ENCODE measurements at regions not wholly inside any gene's neighbourhood (a gene's known extent, or its start where the extent isn't known, plus 50 kb on each side); places are given as distances from the start of the nearest gene placed in this dataset.

- DNase-seq (ENCODE audit: low read depth) = no peak
Measured at GRCh38 chr10:128701381-128701780, 575.2 kb upstream of the MKI67 start.

- no peak for DNase-seq (ENCODE audit: low read depth)
Measured at GRCh38 chr10:128701837-128702236, 575.6 kb upstream of the MKI67 start.

GRCh38 chr10:128704716-128705115 lies 578.5 kb upstream of the MKI67 start:
- no peak for DNase-seq (ENCODE audit: low read depth)

GRCh38 chr10:128708182-128708581 lies 582.0 kb upstream of the MKI67 start:
- DNase-seq (ENCODE audit: low read depth) = no peak

GRCh38 chr10:128709686-128710085 lies 583.5 kb upstream of the MKI67 start:
- no peak for DNase-seq (ENCODE audit: low read depth)

- no peak for DNase-seq (ENCODE audit: low read depth)
Measured at GRCh38 chr10:128710098-128710797, 584.0 kb upstream of the MKI67 start.

GRCh38 chr10:128710798-128711183 lies 584.6 kb upstream of the MKI67 start:
- no peak for DNase-seq (ENCODE audit: low read depth)

- no peak for DNase-seq (ENCODE audit: low read depth)
Measured at GRCh38 chr10:128711806-128712205, 585.6 kb upstream of the MKI67 start.

- DNase-seq (ENCODE audit: low read depth) = no peak
Measured at GRCh38 chr10:128712661-128713400, 586.6 kb upstream of the MKI67 start.

- DNase-seq (ENCODE audit: low read depth) = no peak
Measured at GRCh38 chr10:128713471-128713870, 587.2 kb upstream of the MKI67 start.

GRCh38 chr10:128713874-128714570 lies 587.8 kb upstream of the MKI67 start:
- DNase-seq (ENCODE audit: low read depth) = no peak

GRCh38 chr10:128714644-128715415 lies 588.6 kb upstream of the MKI67 start:
- no peak for DNase-seq (ENCODE audit: low read depth)

- no peak for DNase-seq (ENCODE audit: low read depth)
Measured at GRCh38 chr10:128716181-128716580, 590.0 kb upstream of the MKI67 start.

- DNase-seq (ENCODE audit: low read depth) = no peak
Measured at GRCh38 chr10:128721963-128722445, 595.8 kb upstream of the MKI67 start.

GRCh38 chr10:128722947-128723346 lies 596.7 kb upstream of the MKI67 start:
- no peak for DNase-seq (ENCODE audit: low read depth)

GRCh38 chr10:128723631-128724205 lies 597.5 kb upstream of the MKI67 start:
- no peak for DNase-seq (ENCODE audit: low read depth)

- no peak for DNase-seq (ENCODE audit: low read depth)
Measured at GRCh38 chr10:128725531-128725930, 599.3 kb upstream of the MKI67 start.

- DNase-seq (ENCODE audit: low read depth) = no peak
Measured at GRCh38 chr10:128727114-128727513, 600.9 kb upstream of the MKI67 start.

- DNase-seq (ENCODE audit: low read depth) = no peak
Measured at GRCh38 chr10:128729910-128730420, 603.7 kb upstream of the MKI67 start.

- no peak for DNase-seq (ENCODE audit: low read depth)
Measured at GRCh38 chr10:128730922-128731321, 604.7 kb upstream of the MKI67 start.

GRCh38 chr10:128734161-128734560 lies 607.9 kb upstream of the MKI67 start:
- DNase-seq (ENCODE audit: low read depth) = no peak
